Aorta (tissue), 5 donors: ENCODE measurements at regions not wholly inside any gene's neighbourhood (a gene's known extent, or its start where the extent isn't known, plus 50 kb on each side); places are given as distances from the start of the nearest gene placed in this dataset.
A peak's percentile ranks its signal among the peaks of the same experiment; 100 is the strongest.

Experiments used
- ATAC-seq: fragments of 200-7000 bp; cut with Tn5 transposase; one replicate; pipeline ENCODE4 v1.9.1; 2022; ENCODE audit warnings: moderate library complexity; ENCODE audit not compliant: low FRiP score
- DNase-seq, 2 donors: peaks; one replicate each; pipeline ENCODE4 v3.0.0-alpha.2; 2020
- H3K27ac ChIP-seq, 2 donors: one replicate each; pipeline ENCODE4 v1.5.1; 2013; ENCODE audit warnings: low read length in 2 of 2, mild to moderate bottlenecking in 2 of 2, moderate library complexity in 2 of 2, control low read depth in 1 of 2, inconsistent platforms in 1 of 2, low read depth in 1 of 2
- H3K27me3 ChIP-seq, 2 donors: one replicate each; pipeline ENCODE4 v1.6.1; 2013; ENCODE audit warnings: control low read depth in 1 of 2, low read length in 1 of 2, mild to moderate bottlenecking in 1 of 2, moderate library complexity in 1 of 2; ENCODE audit not compliant: insufficient read depth in 2 of 2, control insufficient read depth in 1 of 2
- H3K36me3 ChIP-seq, 2 donors: one replicate each; pipeline ENCODE4 v1.6.1; 2013; ENCODE audit warnings: control low read depth in 1 of 2, low read length in 1 of 2, mild to moderate bottlenecking in 1 of 2; ENCODE audit not compliant: insufficient read depth in 2 of 2, control insufficient read depth in 1 of 2
- H3K4me1 ChIP-seq, 2 donors: one replicate each; pipeline ENCODE4 v1.6.1; 2013; ENCODE audit warnings: low read length in 2 of 2, control low read depth in 1 of 2, mild to moderate bottlenecking in 1 of 2, moderate library complexity in 1 of 2; ENCODE audit not compliant: insufficient read depth in 2 of 2, control insufficient read depth in 1 of 2
- H3K4me3 ChIP-seq, 2 donors: one replicate each; pipeline ENCODE4 v1.5.1; 2013; ENCODE audit warnings: low read length in 2 of 2, control low read depth in 1 of 2, mild to moderate bottlenecking in 1 of 2
- H3K9me3 ChIP-seq: one replicate; pipeline ENCODE4 v1.6.1; 2013; ENCODE audit warnings: mild to moderate bottlenecking, low read length; ENCODE audit not compliant: control insufficient read depth
- WGBS, 2 donors: extraction: QIAGEN DNeasy Blood & Tissue Kit; methylation state at CpG; one replicate each; pipeline ENCODE4 v1.1.7; 2013; 5-methylcytosine and 5-hydroxymethylcytosine counted together
- intact Hi-C, 2 donors: fragments of 100-400 bp; cut with DNase I; formaldehyde crosslinking; loops; one replicate each; pipeline versions ENCODE4 v1.14.2 to v1.15.0; 2022
- donor health status: healthy with polysubstance abuse.
- donor health status: Bipolar disorder and iron deficiency.
- donor health status: DM: no; HTN: no; CAD: no.
- donor health status: DM: no; HTN: no; CAD: no.
- donor health status: DM: yes; HTN: yes; CAD: no.

DNA sequence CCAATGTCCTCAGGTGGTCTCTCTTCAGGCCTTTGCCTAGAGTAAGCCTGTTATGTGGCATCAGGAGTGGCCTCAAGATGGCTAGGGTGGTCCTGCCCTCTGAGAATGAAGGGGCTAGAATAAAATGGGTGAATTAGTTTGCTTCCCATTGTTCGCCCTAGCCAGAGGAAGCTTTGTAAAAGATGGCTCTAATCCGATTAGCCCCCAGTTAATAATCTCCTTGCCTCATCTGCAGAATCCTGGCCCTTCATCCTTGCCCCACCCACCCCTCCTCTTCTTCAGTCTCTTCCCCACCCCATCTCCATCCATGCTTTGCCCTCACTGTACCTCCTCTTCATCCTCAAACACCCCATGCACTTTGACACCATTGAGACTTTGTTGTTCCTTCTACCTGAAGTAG is 57.4 kb upstream of the LGALSL start:
- no peak for ATAC-seq

DNA sequence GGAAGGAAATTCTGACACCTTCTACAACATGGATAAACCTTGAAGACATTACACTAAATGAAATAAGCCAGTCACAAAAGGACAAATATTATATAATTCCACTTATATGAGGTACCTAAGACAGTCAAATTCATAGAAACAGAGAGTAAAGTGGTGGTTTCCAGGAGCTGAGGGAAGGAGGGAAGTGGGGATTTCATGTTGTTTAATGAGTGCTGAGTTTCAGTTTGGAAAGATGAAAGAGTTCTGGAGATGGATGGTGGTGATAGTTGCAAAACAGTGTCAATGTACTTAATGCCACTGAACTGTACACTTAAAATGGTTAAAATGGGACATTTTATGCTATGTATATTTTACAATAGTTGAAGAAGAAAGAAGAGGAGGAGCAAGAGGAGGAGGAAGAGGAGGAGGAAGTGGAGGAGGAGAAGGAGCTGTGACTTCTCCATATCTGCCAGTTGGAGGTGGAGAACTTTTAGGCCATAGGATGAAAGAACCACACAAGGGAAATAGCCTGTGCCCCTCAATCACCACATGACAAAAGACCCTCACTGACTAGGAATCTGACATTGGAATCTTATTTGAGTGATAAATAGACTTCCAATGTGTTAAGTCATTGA is 55.3 kb upstream of the LGALSL start:
- Histone ChIP-seq H3K27me3 (no peaks in the 10 kb centered on the region), H3K4me1 (peaks cover 0 to 6% of the 10 kb centered on the region in 2 donors), H3K4me3 (no peak overlapping the region), H3K27ac (no peak overlapping the region), H3K9me3 (no peaks in the 10 kb centered on the region), H3K36me3 (no peaks in the 10 kb centered on the region)
- ATAC-seq (no peak), DNase-seq (no peak)
- intact Hi-C loops, result no loop called here

More for the DNA sequence above, 57.4 kb upstream of the LGALSL start:
- Histone ChIP-seq H3K27ac (no peak overlapping the region), H3K9me3 (peaks cover 5% of the 10 kb centered on the region), H3K36me3 (no peaks in the 10 kb centered on the region), H3K27me3 (no peaks in the 10 kb centered on the region), H3K4me1 (no peaks in the 10 kb centered on the region), H3K4me3 (no peak overlapping the region)
- no peak for DNase-seq
- intact Hi-C loops, result no loop called here
- 99 to 100% methylated on average over 2 of the region's 2 CpGs for WGBS, 2 donors

DNA sequence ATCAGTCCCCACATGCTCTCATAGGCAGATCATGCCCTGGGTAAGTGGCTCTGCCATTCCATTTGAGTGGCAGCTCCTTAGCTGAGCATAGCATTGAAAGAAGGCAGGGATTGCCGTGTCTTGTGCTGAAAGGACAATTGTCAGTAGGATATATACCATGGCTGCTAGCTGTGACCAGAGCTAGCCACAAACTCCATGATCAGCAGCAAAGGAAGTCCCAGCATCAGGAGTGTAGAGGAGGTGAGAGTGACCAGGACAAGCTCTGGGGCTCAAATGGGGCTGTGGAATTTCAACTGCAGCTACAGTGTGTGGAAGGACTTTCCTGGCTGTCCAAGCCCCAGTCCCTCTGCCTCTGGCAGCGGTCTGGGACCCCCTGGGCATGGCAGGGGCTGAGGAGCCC is 54.4 kb upstream of the LGALSL start:
- intact Hi-C loops, result no loop called here
- Histone ChIP-seq H3K36me3 (no peaks in the 10 kb centered on the region), H3K4me1 (peaks cover 0 to 6% of the 10 kb centered on the region in 2 donors), H3K27me3 (no peaks in the 10 kb centered on the region), H3K4me3 (no peak overlapping the region), H3K27ac (no peak overlapping the region), H3K9me3 (no peaks in the 10 kb centered on the region)
- DNase-seq (no peak), ATAC-seq (no peak)
- WGBS, 2 donors, result 94 to 97% methylated on average over 2 of the region's 2 CpGs

DNA sequence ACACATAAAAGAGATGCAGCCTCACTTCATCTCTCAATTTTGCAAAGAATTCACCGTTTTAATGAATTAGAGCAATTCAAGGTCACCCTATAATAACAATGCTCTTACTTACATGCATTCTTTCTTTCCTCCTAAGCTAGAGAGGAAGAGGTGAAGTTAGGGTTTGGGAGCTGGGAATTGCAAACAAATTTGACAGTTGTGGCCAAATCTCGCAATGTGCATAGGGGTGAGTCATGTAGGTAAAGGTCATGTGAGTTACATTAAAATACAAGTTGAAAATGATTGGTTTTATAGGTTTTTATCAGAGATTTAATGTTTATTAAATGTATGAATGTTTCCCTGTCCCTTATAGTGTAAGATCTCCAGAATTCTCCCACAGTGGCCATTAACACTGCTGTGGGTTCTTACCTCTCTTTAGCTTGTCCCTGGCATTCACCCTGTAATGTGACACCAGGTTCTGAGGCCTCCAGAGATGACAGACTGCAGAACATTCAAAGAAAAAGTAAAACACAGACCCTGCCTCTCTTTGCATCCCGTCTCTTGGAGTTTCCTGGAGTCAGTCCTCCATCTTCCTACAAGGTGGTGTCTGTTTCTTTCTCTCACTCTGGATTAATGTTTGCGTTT is 53.7 kb upstream of the LGALSL start:
- H3K4me3 ChIP-seq, result no peak overlapping the region
- no peak overlapping the region for H3K27ac ChIP-seq
- intact Hi-C loops, result loop anchor here (5.0 kb wide), 2 partner anchors 38 to 57 kb away; no protein-coding TSS in a partner anchor
- WGBS, 2 donors, result 78 to 82% methylated on average over 4 of the region's 4 CpGs
- H3K4me1 ChIP-seq, result peaks cover 0 to 6% of the 10 kb centered on the region in 2 donors
- no peaks in the 10 kb centered on the region for H3K27me3 ChIP-seq
- H3K36me3 ChIP-seq, result no peaks in the 10 kb centered on the region
- no peaks in the 10 kb centered on the region for H3K9me3 ChIP-seq
- DNase-seq, result no peak
- no peak for ATAC-seq

DNA sequence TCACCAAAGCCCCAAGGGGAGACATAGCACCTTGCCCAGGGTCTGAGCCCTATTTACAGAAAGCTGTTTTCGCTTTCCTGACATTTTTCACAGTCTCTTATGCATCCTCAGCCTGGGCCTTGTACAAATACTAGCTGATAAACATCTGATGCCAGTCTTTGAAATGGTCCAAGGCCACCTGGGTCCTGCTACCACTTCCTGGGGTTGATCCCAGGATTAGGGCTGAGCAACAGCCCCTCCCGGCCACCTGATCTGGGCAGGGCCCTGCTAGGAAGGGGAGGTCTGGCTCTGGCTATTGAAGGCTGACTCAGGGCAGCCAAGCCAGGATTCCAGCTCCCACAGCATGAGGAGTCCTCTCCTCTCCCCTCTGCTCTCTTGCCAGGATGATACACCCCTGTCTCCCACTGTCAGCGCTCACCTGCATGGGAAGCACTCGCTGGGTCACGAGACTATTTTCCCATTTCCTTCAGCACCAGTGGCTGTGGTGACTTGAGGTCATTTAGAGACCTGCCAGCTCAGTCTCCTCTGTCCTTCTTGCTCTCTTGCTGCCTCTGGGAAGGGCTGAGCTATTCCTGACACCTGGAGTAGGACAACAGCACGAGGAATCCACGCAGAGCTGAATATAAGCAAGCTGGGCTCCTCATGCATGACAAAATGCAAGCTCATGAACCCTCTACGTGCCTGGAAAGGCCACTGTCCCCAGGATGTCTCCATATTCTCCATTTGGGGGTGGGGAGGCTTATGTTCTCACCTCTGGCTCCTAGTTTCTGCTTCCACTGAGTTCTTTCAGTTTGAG is 53.0 kb upstream of the LGALSL start:
- no peak overlapping the region for H3K27ac ChIP-seq
- H3K9me3 ChIP-seq, result no peaks in the 10 kb centered on the region
- peaks cover 0 to 6% of the 10 kb centered on the region in 2 donors for H3K4me1 ChIP-seq
- intact Hi-C loops, result loop anchor here (5.0 kb wide), 2 partner anchors 39 to 56 kb away; no protein-coding TSS in a partner anchor
- DNase-seq (no peak), ATAC-seq (no peak)
- WGBS, 2 donors, result 86 to 93% methylated on average over 8 of the region's 8 CpGs
- H3K4me3 ChIP-seq, result no peak overlapping the region
- H3K36me3 ChIP-seq, result no peaks in the 10 kb centered on the region
- H3K27me3 ChIP-seq, result no peaks in the 10 kb centered on the region

DNA sequence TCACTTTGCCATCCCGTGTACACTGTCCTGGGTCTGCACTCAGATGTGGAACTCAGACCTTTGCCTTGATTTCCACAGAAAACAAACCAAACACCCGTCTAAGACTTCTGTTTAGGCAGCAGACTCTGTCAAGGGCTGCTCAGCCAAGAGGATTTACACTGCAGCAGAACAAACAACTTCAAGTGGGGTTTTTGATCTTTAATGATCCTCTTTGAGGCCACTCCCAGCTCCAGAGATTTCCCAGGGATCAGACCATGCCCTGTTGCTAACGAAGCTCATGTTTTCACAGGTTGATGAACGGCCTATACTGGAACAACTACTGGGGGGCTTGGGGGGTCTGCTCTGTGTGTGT is 52.5 kb upstream of the LGALSL start:
- intact Hi-C loops, result loop anchor here (5.0 kb wide), 2 partner anchors 39 to 56 kb away; no protein-coding TSS in a partner anchor
- DNase-seq (no peak), ATAC-seq (no peak)
- Histone ChIP-seq H3K9me3 (no peaks in the 10 kb centered on the region), H3K27ac (no peak overlapping the region), H3K4me3 (no peak overlapping the region), H3K36me3 (no peaks in the 10 kb centered on the region), H3K27me3 (no peaks in the 10 kb centered on the region), H3K4me1 (peaks cover 0 to 6% of the 10 kb centered on the region in 2 donors)
- WGBS, 2 donors, result 88 to 91% methylated on average over 4 of the region's 4 CpGs

DNA sequence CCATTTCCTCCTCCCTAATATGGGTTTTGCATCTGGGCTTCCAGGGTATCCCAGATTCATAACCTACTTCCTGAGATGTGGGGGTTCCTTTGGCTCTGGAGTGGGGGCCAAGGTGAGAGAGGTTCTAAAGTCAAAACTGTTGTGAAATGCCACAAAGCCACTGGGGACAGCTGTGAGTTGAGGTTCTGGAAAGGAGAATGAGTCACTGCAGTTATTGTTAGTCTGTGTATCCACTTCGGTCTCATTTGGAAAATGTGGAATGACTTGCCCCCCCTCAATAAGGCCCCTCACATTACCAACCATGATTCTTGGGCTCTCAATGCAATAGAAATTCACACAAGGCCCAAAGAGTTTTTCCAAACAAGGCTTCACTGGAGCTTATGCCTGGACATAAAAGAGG is 51.1 kb upstream of the LGALSL start:
- 6 to 8% methylated on average over 1 of the region's 1 CpG for WGBS, 2 donors
- DNase-seq (no peak), ATAC-seq (no peak)
- intact Hi-C loops, result loop anchor here (5.0 kb wide), 2 partner anchors 41 to 54 kb away; no protein-coding TSS in a partner anchor
- H3K4me1 ChIP-seq, result peaks cover 0 to 6% of the 10 kb centered on the region in 2 donors
- no peaks in the 10 kb centered on the region for H3K36me3 ChIP-seq
- H3K27me3 ChIP-seq, result no peaks in the 10 kb centered on the region
- no peak overlapping the region for H3K4me3 ChIP-seq
- H3K27ac ChIP-seq, result peak overlapping the region in 1 of 2 donors; percentile 43
- H3K9me3 ChIP-seq, result no peaks in the 10 kb centered on the region

DNA sequence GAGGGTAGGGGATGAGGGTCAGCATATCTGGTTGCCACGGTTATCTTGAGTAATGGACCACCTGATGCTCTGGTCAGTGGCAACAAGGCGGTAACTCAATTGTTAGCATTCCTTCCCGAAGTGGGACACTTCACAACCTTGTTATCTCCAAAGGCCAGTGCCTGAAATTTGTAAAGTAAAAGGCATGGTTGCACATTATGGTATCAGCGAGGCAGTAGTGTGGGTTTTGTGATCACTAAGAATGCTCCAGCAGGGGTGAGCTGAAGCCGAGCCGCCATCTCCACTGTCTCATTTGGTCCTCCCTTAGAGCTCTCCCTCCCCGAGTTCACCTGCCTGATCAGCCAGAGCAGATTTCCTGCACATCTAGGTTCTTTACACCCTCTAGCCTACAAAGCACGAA is 50.5 kb upstream of the LGALSL start:
- Histone ChIP-seq H3K36me3 (no peaks in the 10 kb centered on the region), H3K27me3 (no peaks in the 10 kb centered on the region), H3K4me3 (no peak overlapping the region), H3K9me3 (no peaks in the 10 kb centered on the region), H3K27ac (peak overlapping the region; percentile 51 to 75), H3K4me1 (peaks cover 0 to 6% of the 10 kb centered on the region in 2 donors)
- 77 to 79% methylated on average over 8 of the region's 8 CpGs for WGBS, 2 donors
- ATAC-seq, result peak; percentile 28
- DNase-seq, result no peak
- intact Hi-C loops, result loop anchor here (5.0 kb wide), 2 partner anchors 41 to 54 kb away; no protein-coding TSS in a partner anchor
